ENCODE measurements at regions not wholly inside any gene's neighbourhood (a gene's known extent, or its start where the extent isn't known, plus 50 kb on each side); places are given as distances from the start of the nearest gene placed in this dataset.
"Not testable (repeated sequence)": the region's sequence is repeated elsewhere in the genome, so short reads cannot be mapped to it uniquely, and the experiment has no call there.

DNA sequence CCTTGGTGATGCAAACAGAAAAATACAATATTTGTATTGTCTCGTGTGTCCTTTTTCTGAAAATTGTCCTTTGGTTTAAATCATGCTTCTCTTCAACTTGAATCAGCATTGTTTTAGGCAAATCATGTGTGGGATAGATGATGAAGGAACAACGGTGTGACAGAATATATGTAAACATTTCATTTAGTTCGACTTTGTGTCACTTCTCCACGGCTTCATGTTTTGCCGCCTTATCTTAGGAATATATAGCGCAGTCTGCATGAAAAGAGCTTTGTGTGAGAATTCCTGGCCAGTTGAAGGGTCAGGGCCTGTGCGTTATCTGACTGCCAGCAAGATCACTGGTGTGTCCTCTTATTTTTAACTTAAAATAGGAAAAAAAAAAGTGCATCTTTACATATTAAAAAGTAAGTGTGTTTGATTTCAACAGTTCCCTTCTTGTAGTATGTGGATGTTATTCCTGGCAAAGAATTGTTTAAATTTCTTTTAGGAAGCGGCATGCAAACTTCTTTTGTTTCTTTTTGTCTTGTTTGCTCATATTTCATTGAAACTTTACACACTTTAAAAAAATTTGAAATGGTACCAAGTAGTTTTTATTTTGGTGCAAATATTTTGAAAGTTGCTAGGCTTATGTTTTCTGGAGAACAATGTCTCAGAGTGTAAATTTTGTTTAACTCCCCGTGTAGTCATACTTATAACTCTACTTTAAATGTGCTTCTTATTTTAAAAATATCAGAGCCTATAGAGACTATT, 465.2 kb downstream of the USP25 start:
- intact Hi-C loops (cut with DNase I, micrococcal nuclease): no loop called here
- no peak for DNase-seq
- no peak for ATAC-seq

DNA sequence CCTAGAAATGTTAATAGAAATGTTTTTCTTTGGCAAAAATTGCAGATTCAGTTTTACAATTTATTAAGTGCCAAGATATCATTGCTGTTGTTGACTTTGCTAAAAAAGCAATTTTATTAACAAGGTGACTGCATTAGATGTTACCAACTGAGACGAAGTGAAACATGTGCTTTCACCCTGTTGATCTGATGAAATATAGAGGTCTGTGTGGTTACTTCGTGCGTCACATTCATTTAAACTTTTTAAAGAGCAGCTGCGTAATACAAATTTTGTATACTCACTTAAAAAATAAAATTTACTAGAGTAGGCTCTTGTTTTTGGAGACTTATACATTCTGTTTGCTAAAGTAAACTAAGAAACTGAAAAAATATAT, 465.7 kb downstream of the USP25 start:
- intact Hi-C loops (cut with DNase I, micrococcal nuclease): no loop called here
- ATAC-seq: no peak
- DNase-seq: no peak

DNA sequence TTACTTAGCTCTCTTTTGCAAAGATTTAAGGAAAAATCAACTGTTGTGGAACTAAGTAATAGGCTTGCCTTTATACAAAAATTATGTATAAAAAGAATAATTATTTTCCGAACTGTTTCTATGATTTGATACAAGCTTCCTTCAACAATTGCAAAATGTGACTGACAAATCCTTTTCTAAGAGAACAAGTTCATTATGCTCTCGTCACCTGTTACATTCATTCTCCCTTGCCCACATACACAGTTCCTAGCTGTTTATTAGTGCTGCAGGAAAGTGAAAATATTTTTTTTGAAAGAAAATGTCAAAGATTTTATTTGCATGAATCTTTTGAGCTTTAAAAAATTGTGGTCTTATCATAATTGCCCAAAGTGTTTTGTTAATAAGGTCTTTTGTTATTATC, 466.2 kb downstream of the USP25 start:
- intact Hi-C loops (cut with DNase I, micrococcal nuclease): no loop called here
- DNase-seq: no peak
- no peak for ATAC-seq

DNA sequence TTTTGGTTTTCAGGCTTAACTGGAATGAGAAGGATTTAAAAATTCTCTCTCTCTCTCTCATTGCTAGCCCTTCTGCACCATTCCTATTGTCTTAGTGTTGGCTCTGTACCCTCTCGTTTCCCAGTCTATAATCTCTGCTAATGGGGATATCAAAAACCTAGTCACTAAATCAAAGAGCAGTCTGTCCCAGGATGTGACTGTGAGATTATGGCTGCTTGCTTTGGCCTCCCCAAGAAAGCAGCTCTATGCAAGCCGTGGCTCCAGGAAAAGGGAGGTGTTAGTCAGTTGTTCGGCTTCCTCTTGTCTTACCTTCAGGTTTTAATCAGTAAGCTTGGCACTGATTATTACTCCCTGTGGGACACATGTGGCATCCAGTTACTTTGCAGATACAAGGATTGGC, 468.8 kb downstream of the USP25 start:
- DNase-seq (no peak), ATAC-seq (no peak)
- intact Hi-C loops (cut with DNase I, micrococcal nuclease): no loop called here

DNA sequence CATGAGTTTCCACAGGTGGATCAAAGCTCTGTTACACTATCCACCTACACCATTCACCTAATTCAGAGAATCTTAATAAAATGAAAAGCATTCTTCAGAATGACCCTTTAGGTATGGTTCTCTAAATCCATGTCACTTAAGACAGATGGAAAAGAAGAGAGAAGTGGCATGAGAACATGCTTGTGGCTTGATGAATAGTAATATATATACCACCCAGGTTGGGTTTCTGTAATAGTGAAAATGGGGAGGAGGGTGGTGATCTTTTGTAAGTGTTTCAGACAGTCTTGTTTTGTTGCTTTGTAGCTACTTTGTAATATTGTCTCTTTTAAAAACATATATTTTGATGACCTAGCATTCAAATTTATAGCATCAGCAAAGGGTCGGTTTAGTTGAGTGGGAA, 469.8 kb downstream of the USP25 start:
- ATAC-seq (no peak), DNase-seq (no peak)
- intact Hi-C loops (cut with DNase I, micrococcal nuclease): no loop called here

DNA sequence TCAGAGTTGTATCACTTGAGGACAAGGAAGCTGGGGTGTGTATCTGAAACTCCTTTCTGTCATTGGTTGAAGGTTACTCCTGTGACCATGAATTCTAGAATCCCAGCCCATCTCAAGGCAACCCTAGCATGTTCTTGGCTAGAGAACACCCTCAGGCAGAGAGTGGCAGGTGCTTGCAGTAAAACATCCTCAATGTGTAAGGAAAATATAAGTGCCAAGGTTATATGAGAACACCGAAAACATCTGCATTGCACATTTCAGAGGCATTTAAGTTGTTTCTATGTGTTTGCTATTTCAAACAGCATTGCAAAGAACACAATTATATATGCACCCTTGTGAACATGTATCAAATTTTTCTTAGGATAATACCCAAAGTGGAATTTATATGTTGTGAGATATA, 471.9 kb downstream of the USP25 start:
- ATAC-seq: no peak
- intact Hi-C loops (cut with DNase I, micrococcal nuclease): no loop called here
- DNase-seq: no peak

DNA sequence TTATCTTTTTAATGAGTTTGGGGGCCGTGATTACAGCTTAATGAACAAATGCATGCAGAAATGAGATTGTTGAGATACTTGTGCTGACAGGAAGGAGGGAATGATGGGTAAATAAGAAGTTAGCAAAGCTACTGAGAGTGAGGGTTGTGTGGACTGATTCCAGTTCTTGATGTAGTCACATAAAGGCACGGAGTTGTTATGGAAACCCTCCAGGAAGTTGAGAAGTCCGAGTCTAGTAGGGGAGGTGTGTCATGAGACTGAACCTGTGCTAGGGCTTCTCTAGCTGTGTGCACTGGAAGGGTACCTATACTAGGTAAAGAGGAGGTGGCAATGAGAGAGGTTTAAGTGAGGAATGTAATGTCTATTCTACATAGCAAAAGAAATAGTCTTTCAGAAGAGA, 475.7 kb downstream of the USP25 start:
- ATAC-seq (no peak), DNase-seq (no peak)
- intact Hi-C loops (cut with DNase I, micrococcal nuclease): no loop called here

DNA sequence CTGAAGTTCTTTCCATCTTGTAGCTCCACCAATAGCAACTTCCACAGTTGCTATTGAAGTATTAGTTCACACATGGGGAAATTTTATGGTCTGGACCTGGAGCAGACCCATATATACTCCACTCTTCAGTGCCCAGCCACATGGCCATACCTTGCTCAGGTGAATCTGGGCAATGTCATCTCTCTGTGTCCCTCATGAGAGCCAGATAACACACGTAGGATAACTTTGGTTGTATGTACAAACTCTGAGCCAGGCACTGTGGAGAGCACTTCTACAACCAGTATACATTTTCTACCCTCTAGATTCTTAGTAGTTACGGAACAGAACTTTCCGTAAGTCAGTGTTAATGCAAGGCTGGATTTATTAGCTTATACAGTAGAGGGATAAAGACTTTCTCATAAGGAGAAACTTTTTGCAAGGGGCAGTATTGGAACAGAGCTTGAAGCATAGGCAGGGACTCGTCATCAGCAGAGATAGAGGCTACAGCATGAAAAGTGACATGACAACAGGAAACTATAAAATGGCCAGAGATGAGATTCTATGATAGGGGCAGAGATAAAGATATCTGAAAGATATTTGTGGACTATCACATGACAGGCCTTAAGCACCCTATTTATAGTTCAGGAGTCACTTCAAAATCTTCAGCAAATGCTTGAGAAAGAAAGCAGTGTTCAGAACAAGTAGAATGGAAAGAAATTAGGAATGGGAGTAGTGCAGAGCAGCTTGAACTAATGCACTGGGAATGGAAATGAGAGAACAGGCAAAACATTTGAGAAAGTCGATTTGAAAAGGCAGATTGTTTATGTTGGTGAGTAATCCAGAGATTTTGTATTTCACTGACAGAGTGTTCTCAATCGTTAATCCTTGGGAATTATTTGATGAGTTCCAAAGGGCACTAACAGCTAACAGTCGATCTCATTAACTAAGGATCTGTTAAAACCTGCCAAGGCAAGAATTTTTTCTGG, 481.8 kb downstream of the USP25 start:
- DNase-seq: no peak
- ATAC-seq: no peak
- intact Hi-C loops (cut with DNase I, micrococcal nuclease): no loop called here

DNA sequence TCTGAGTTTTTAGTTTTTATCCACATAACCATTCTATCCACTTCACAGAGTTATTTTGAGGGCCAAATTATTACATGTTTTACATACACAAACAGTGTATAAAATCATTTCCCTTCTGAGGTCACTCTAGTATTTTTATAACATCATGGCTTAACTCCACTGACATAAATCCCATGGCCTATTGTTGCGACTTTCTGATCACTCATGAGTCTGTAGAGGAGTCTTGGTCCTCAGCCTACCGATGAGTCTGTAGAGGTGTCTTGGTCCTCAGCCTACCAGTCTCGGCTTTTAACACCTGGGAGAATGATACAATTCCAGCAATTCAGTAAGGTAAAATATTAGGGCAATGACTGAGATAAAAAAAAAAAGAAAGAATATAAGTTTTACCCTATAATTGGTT, 483.7 kb downstream of the USP25 start:
- DNase-seq (no peak), ATAC-seq (no peak)
- intact Hi-C loops (cut with DNase I, micrococcal nuclease): no loop called here

DNA sequence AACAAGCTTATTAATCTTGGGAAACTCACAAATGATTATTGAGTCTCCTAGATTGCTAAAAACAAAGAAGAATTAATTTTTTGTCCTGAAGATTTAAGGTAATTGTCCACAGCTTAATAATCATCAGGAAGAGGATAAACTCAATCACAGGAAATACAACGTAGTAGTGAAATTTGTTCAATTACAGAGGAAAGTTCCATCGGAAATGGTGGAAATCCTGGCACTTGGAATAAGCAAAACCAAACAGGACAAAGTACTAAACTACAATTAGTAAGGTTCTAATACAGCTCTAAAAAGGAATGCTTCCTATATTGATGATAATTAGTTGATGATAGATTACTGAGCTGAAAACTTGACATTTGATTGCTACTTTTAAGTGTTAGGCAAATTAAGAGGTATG, 485.4 kb downstream of the USP25 start:
- DNase-seq: no peak
- ATAC-seq: no peak
- intact Hi-C loops (cut with DNase I, micrococcal nuclease): no loop called here

DNA sequence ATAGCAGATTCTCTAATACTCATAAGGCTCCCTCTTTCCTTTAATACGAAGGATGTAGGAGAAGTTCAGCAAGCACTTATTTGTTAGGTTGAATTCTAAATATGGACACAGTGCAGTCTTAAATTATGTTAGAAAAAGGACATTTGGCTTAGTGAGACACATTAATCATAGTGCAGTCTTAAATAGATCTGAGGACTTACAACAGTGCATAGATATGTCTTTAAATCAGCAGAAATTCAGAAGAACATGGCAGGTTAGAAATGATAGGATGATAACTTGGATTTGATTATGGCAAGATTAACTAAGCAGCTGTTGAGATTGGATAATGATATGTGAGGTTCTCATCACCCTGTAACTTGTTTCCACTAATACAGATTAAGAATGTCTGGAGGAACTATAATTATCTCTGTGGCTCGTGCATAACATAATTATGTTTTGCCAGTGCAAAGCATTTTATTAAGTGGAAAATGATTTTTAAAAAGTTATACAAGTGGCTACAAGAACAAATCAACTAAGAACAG, 485.9 kb downstream of the USP25 start:
- ATAC-seq (no peak), DNase-seq (no peak)
- intact Hi-C loops (cut with DNase I, micrococcal nuclease): no loop called here

DNA sequence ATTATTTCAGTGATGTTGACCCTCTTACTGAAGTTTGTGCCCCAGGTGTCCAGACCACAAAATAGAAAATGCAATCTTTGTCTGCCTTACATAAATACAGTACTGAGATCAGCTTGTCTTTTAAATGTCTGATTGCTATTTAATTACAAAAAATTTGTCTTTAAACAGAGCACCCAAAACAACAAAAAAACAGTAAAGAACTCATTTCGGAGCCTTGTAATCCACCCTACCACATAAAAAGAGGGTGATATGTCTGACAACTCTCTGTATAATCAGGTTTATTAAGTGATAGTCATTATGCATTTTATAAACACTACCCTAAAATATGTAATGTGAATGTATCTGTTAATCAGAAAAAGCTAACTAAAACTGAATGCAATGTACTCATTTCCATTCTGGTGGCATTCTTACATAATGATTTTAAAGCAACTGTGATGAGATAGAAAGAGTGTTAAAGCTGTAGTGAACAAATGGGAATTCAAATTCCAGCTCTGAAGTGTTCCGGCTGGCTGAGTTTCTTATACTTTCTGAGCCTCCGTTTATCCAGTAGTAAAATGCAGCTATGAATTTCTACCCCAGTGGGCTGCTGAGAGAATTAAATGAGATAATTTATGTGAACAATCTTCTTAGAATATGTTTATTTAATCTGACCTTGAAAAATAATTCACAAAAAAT, 486.6 kb downstream of the USP25 start:
- ATAC-seq (no peak), DNase-seq (no peak)
- intact Hi-C loops (cut with DNase I, micrococcal nuclease): no loop called here

DNA sequence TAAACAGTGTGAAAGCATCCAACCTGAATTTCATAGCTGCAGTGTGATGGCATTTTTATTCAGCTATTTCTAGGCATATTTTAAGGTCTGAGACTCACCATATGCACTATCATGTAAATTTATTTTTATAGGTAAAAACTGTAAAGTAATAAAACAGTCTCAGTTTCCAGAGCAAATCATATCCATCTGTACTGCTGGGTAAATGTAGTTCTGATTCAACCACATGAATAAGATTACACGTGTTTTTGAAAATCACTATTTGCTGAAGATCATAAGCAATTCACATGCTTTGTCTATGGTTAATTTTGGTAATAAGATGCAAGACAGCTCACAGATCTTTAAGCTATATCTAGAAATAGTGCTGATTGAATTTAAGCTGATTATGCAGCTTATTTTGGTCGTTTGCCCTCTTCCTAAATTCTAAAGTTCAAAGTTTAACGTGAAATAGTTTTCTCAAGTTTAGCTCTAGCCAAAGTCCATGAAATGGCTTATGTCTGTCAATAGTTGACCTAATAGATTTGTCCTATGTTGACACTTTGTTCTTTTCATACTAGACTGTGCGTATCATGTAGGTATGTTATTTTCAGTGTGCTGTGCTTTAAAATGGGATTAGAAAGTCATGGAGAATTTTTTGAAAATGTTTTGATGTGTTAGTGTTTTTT, 489.0 kb downstream of the USP25 start:
- DNase-seq: no peak
- no peak for ATAC-seq
- intact Hi-C loops (cut with DNase I, micrococcal nuclease): no loop called here

DNA sequence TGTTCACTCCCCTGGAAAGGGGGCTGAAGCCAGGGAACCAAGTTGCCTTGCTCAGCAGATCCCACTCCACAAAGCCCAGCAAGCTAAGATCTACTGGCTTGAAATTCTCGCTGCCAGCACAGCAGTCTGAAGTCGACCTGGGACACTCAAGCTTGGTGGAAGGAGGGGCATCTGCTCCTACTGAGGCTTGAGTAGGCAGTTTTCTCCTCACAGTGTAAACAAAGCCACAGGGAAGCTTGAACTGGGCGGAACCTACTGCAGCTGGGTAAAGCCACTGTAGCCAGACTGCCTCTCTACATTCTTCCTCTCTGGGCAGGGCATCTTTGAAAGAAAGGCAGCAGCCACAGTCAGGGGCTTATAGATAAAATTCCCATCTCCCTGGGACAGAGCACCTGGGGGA, 495.0 kb downstream of the USP25 start:
- intact Hi-C loops (cut with DNase I, micrococcal nuclease); DNase-seq; ATAC-seq: not testable (repeated sequence)

DNA sequence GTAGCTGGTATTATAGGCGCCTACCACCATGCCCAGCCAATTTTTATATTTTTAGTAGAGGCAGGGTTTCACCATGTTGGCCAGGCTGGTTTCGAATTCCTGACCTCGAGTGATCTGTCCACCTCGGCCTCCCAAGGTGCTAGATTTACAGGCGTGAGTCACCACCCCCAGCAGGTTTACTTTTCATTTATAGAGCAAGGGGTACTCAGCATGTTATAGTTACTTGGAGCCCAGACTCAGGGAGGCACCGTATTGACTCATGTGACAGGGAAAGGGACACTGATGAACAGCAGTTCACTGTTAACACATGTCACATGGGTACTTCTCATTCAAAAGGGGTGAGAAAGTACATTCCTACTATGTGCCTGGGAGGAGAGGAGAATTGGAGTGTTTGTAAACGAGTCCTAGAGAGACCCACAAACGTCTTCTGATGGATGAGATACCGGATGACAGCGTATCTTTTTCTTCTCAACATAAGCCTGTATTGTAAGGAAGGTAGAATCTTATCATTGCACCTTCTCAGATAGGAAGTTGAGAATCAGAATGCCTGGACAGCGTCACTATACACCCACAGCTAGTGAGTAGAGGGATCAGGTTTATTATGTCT, 510.0 kb downstream of the USP25 start:
- ATAC-seq (no peak), DNase-seq (no peak)
- intact Hi-C loops (cut with DNase I, micrococcal nuclease): no loop called here

DNA sequence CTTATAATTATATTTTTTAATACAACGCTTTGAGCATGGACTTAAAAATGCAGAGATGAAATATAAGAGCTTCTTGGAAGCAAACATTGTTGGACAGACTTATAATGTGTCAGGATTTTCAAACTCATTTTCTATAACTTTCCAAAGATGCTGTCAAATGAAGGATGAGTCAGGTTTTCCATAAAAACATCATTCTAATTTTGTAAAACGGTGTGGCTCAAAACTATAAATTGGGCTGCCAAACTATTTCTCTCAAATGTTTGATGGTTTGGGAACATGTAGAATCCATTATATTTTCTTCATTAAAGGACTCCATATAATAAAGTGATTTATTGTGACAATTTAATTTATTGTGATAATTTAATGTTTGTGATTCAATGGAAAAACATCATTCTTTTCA, 511.2 kb downstream of the USP25 start:
- intact Hi-C loops (cut with DNase I, micrococcal nuclease): no loop called here
- DNase-seq: no peak
- ATAC-seq: no peak

DNA sequence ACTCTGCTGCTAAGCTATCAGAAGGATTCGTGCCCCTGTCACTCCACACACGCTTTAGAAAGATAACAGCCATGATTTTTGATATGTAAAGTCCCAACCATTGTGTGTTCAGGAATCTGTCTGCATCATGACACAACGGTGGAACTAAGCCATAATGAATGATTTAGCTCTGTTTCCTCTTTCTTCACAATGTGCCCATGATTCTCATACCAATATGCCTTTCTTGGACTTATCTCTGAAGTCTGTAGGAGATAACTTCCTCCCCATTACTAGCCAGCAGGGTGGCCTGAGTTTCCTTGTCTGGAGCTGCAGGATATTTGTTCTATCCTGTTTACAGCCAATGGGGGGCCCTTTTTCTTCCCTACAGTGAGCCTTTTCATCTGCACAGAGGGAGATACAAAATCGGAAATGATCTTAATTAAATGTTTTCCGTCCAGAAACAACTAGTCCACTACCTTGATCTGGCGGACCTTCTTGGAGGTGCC, 511.7 kb downstream of the USP25 start:
- intact Hi-C loops (cut with DNase I, micrococcal nuclease): no loop called here
- ATAC-seq (no peak), DNase-seq (no peak)

DNA sequence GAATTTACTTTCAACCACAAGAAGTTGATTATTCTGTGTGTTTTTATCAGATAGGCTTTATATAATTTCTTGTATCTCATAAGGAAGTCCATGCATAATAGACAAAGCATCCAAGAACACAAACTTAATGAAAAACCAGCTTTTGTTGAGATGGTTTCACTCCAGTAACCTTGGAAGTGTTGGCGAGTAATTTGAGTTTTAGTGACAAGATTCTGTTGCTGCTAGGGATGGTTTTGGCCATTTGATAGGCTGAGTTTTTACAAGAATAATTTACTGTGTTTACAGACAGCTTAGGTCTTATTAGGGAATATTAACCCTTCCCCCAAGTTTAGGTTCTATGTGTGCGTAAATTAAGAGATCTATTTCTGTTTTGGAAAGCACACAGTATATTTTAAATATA, 513.6 kb downstream of the USP25 start:
- ATAC-seq: no peak
- no peak for DNase-seq
- intact Hi-C loops (cut with DNase I, micrococcal nuclease): no loop called here

DNA sequence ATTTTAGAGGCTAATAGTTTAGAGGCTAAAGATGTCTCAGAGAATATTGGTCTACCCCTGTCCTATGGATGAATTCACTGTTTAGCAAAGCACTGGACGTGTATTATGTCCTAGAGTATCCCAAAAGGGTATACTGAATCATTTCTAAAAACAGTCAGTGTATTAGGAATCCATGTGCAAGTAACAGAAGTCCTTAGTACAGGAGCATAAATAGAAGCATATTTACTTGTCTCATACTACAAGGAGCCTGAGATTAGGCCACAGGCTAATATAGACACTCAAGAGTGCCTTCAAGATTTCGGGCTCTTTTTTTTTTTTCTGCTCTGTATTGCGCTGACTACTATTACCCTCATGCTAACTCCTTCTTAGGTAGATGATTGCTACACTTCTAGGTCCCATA, 518.9 kb downstream of the USP25 start:
- ATAC-seq (no peak), DNase-seq (no peak)
- intact Hi-C loops (cut with DNase I, micrococcal nuclease): no loop called here
